ENCODE measurements at regions not wholly inside any gene's neighbourhood (a gene's known extent, or its start where the extent isn't known, plus 50 kb on each side); places are given as distances from the start of the nearest gene placed in this dataset.

DNA sequence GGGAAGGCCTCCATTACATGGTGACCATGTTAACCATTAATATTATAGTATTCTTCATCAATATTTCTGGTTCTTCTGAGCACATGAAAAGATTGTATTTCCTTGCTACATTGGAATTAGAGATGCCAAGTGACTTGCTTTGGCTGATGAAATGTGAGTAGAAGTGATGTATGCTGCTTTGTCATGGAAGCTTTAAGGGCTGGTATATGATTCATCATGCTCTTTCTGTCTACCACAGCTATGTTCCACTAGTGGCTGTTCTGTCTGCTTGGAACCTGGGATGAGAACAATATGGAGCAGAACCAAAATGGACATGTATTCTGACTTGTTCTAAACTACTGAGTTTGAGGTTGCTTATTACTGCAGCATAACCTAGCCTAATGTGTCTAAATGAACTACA is 163.3 kb downstream of the TM2D1 start:
- H3K27me3 ChIP-seq (ENCODE audit: insufficient read depth, low read length), result no peaks in the 10 kb centered on the region
- H3K79me2 ChIP-seq (ENCODE audit: insufficient read depth, low read length), result no peaks in the 10 kb centered on the region
- peaks cover 5% of the 10 kb centered on the region for H3K9me3 ChIP-seq (ENCODE audit: low read length)
- H3K4me1 ChIP-seq (ENCODE audit: insufficient read depth, low read length, severe bottlenecking), result no peaks in the 10 kb centered on the region
- H3K27ac ChIP-seq (ENCODE audit: low read depth, low read length, poor library complexity, severe bottlenecking), result no peak overlapping the region
- H4K20me1 ChIP-seq (ENCODE audit: insufficient read depth, low read length), result no peaks in the 10 kb centered on the region
- no peak overlapping the region for H2AFZ ChIP-seq (ENCODE audit: low read length)
- H3K36me3 ChIP-seq (ENCODE audit: insufficient read depth, low read length), result no peaks in the 10 kb centered on the region; the same call in 1 of the 2 replicates
- no peak overlapping the region for H3K9ac ChIP-seq (ENCODE audit: low read length)
- H3K4me3 ChIP-seq (ENCODE audit: low read depth, low read length, poor library complexity, severe bottlenecking), result no peak overlapping the region
- no peak overlapping the region for H3K4me2 ChIP-seq (ENCODE audit: low read length)
- H3F3A ChIP-seq (ENCODE audit: insufficient read depth, low read length), result no peaks in the 10 kb centered on the region
- no peak for TF ChIP-seq EZH2 (IDR thresholded peaks at IDR 0.05; ENCODE audit: borderline replicate concordance, low read length)
- H3K9me2 ChIP-seq (ENCODE audit: low read depth, low read length), result no peaks in the 10 kb centered on the region

DNA sequence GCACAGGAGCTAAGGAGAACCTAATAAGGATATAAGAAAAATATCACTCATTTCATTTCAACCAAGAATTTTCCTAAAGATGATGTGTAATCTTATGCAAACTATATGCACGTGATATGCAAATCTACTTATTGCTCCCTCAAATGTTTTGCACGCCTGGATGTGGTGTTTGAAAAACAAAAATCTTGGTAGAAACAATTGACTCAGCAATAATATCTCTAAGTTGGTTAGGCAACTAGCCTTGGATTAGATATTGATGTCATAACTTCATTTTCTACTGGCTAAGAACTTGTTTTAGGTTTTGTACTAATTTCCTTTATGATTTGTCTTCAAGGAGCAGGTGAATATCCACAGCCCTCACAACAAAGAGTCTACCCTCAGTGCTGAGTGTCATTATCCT is 164.6 kb downstream of the TM2D1 start:
- Histone ChIP-seq H3K36me3 (ENCODE audit: insufficient read depth, low read length) (no peaks in the 10 kb centered on the region), H3K9me2 (ENCODE audit: low read depth, low read length) (no peaks in the 10 kb centered on the region), H3K9me3 (ENCODE audit: low read length) (no peaks in the 10 kb centered on the region), H3K4me2 (ENCODE audit: low read length) (no peak overlapping the region), H3K27ac (ENCODE audit: low read depth, low read length, poor library complexity, severe bottlenecking) (no peak overlapping the region), H4K20me1 (ENCODE audit: insufficient read depth, low read length) (no peaks in the 10 kb centered on the region), H3F3A (ENCODE audit: insufficient read depth, low read length) (no peaks in the 10 kb centered on the region), H3K4me1 (ENCODE audit: insufficient read depth, low read length, severe bottlenecking) (no peaks in the 10 kb centered on the region), H3K9ac (ENCODE audit: low read length) (no peak overlapping the region), H3K4me3 (ENCODE audit: low read depth, low read length, poor library complexity, severe bottlenecking) (no peak overlapping the region), H3K79me2 (ENCODE audit: insufficient read depth, low read length) (no peaks in the 10 kb centered on the region), H2AFZ (ENCODE audit: low read length) (no peak overlapping the region), H3K27me3 (ENCODE audit: insufficient read depth, low read length) (no peaks in the 10 kb centered on the region; the same call in 1 of the 2 replicates)
- no peak for TF ChIP-seq EZH2 (IDR thresholded peaks at IDR 0.05; ENCODE audit: borderline replicate concordance, low read length)
- TF ChIP-seq, protein P1, sequence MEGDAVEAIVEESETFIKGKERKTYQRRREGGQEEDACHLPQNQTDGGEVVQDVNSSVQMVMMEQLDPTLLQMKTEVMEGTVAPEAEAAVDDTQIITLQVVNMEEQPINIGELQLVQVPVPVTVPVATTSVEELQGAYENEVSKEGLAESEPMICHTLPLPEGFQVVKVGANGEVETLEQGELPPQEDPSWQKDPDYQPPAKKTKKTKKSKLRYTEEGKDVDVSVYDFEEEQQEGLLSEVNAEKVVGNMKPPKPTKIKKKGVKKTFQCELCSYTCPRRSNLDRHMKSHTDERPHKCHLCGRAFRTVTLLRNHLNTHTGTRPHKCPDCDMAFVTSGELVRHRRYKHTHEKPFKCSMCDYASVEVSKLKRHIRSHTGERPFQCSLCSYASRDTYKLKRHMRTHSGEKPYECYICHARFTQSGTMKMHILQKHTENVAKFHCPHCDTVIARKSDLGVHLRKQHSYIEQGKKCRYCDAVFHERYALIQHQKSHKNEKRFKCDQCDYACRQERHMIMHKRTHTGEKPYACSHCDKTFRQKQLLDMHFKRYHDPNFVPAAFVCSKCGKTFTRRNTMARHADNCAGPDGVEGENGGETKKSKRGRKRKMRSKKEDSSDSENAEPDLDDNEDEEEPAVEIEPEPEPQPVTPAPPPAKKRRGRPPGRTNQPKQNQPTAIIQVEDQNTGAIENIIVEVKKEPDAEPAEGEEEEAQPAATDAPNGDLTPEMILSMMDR (IDR thresholded peaks at IDR 0.05; ENCODE audit: low read length), result no peak

DNA sequence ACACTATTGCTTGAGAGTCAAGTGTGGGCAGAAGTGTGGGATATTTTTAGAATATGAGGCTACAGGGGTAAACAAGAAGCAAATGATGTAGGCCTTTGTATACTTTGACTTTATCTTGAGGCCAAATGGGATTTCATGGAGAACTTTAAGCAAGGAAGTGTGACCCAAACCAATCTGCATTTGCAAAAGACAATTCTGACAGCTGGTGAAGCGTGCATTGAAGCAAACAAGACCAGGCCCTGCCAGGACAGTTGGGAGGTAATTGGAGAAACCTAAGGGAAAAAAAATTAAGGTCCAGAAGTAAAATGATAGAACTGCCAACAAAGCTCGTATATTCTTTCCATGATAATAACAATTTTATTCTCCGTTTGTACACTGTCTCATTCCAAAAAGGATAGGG is 168.3 kb downstream of the TM2D1 start:
- Histone ChIP-seq H3K4me1 (ENCODE audit: insufficient read depth, low read length, severe bottlenecking) (no peaks in the 10 kb centered on the region), H3K36me3 (ENCODE audit: insufficient read depth, low read length) (no peaks in the 10 kb centered on the region), H2AFZ (ENCODE audit: low read length) (no peak overlapping the region), H3K79me2 (ENCODE audit: insufficient read depth, low read length) (no peaks in the 10 kb centered on the region), H3K27me3 (ENCODE audit: insufficient read depth, low read length) (no peaks in the 10 kb centered on the region; the same call in 1 of the 2 replicates), H3K4me2 (ENCODE audit: low read length) (no peak overlapping the region), H3K9me2 (ENCODE audit: low read depth, low read length) (no peaks in the 10 kb centered on the region), H3K9ac (ENCODE audit: low read length) (no peak overlapping the region), H3K27ac (ENCODE audit: low read depth, low read length, poor library complexity, severe bottlenecking) (no peak overlapping the region), H3K4me3 (ENCODE audit: low read depth, low read length, poor library complexity, severe bottlenecking) (no peak overlapping the region), H3F3A (ENCODE audit: insufficient read depth, low read length) (no peaks in the 10 kb centered on the region), H4K20me1 (ENCODE audit: insufficient read depth, low read length) (no peaks in the 10 kb centered on the region), H3K9me3 (ENCODE audit: low read length) (no peaks in the 10 kb centered on the region)
- TF ChIP-seq EZH2 (IDR thresholded peaks at IDR 0.05; ENCODE audit: borderline replicate concordance, low read length), result no peak
- TF ChIP-seq, protein P1 (IDR thresholded peaks at IDR 0.05; ENCODE audit: low read length), result no peak

DNA sequence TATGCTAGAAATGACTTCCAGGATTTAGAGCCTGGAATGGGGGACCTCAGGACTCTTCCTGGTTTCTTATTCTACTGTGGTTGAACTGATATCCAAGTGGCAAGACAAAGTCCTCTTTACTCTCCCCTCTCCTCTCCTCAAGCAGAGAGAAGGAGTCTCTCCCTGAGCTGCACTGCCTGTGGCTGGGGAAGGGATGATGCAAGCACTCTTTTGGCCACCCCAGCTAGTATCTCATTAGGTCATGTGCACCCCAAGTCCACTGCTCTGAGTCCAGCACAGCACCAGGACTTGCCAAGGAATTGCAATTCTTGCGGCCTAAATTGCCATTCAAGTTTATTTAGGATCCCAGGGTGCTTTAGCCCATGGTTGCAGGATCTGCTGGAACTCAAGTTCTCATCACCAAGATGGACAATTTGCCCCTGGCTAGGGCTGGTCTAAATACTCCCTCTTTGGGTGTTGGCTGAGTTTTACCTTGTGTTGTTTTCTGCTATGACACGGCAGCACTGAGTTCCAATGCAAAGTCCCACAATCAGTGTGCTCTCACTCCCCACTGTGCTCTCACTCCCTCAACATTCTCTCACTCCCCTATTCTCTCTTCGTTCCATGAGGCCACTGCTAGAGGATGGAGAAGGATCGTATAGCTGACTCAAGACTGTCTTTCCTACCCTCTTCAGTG is 172.2 kb downstream of the TM2D1 start:
- Histone ChIP-seq H3K4me3 (ENCODE audit: low read depth, low read length, poor library complexity, severe bottlenecking) (no peak overlapping the region), H3K36me3 (ENCODE audit: insufficient read depth, low read length) (no peaks in the 10 kb centered on the region), H3K27ac (ENCODE audit: low read depth, low read length, poor library complexity, severe bottlenecking) (no peak overlapping the region), H3K27me3 (ENCODE audit: insufficient read depth, low read length) (no peaks in the 10 kb centered on the region; the same call in 1 of the 2 replicates), H3K4me1 (ENCODE audit: insufficient read depth, low read length, severe bottlenecking) (no peaks in the 10 kb centered on the region), H3K4me2 (ENCODE audit: low read length) (no peak overlapping the region), H3K9me2 (ENCODE audit: low read depth, low read length) (no peaks in the 10 kb centered on the region), H3K9me3 (ENCODE audit: low read length) (no peaks in the 10 kb centered on the region), H3K79me2 (ENCODE audit: insufficient read depth, low read length) (no peaks in the 10 kb centered on the region), H3K9ac (ENCODE audit: low read length) (no peak overlapping the region), H4K20me1 (ENCODE audit: insufficient read depth, low read length) (no peaks in the 10 kb centered on the region), H2AFZ (ENCODE audit: low read length) (no peak overlapping the region), H3F3A (ENCODE audit: insufficient read depth, low read length) (no peaks in the 10 kb centered on the region)
- TF ChIP-seq, protein P1 (IDR thresholded peaks at IDR 0.05; ENCODE audit: low read length), result no peak
- TF ChIP-seq EZH2 (IDR thresholded peaks at IDR 0.05; ENCODE audit: borderline replicate concordance, low read length), result no peak

Measured in OCI-LY1 (cell line).